A673 (cell line): ENCODE measurements at regions not wholly inside any gene's neighbourhood (a gene's known extent, or its start where the extent isn't known, plus 50 kb on each side); places are given as distances from the start of the nearest gene placed in this dataset.
"Not testable (repeated sequence)": the region's sequence is repeated elsewhere in the genome, so short reads cannot be mapped to it uniquely, and the experiment has no call there.

ENCODE experiments used
- BruUV-seq: library from RNA; stranded (reverse); fragments of 400-500 nt; replicated peaks from 2 replicates; lab custom pipeline; 2021; lab: Mats Ljungman, UMichigan
- CTCF ChIA-PET: fragments of 300-600 bp; sonication (Branson Sonifier 250); formaldehyde crosslinking; loops from one replicate; lab custom pipeline; 2022; ENCODE audit warnings: antibody characterized with exemption; lab: Charles Lee
- POLR2A ChIA-PET: fragments of 300-600 bp; sonication (Branson Sonifier 250); formaldehyde crosslinking; loops from one replicate; lab custom pipeline; 2022; ENCODE audit warnings: antibody characterized with exemption; ENCODE audit not compliant: low non-redundant PET; lab: Charles Lee
- DNase-seq: peaks from one replicate; pipeline ENCODE4 v3.0.0-alpha.2; 2015; ENCODE audit warnings: low spot score
- H3K27ac ChIP-seq: fragments of 200-600 bp; sonication (generic); 2 replicates; pipeline ENCODE4 v1.5.1; 2016; ENCODE audit warnings: mixed run types, low read depth, mild to moderate bottlenecking, mixed read lengths, antibody characterized with exemption, low read length; ENCODE audit not compliant: poor library complexity, severe bottlenecking
- H3K27me3 ChIP-seq: fragments of 200-600 bp; sonication (generic); replicated peaks from 2 replicates; pipeline ENCODE4 v1.6.1; 2017; ENCODE audit warnings: mixed run types, low read depth, mild to moderate bottlenecking, mixed read lengths, antibody characterized with exemption, low read length; ENCODE audit not compliant: insufficient read depth, poor library complexity
- H3K36me3 ChIP-seq: fragments of 200-600 bp; sonication (generic); 2 replicates; pipeline ENCODE4 v1.6.1; 2016; ENCODE audit warnings: mixed run types, mild to moderate bottlenecking, mixed read lengths, antibody characterized with exemption, low read length; ENCODE audit not compliant: insufficient read depth, poor library complexity, severe bottlenecking
- H3K4me1 ChIP-seq: fragments of 200-600 bp; sonication (generic); 2 replicates; pipeline ENCODE4 v1.6.1; 2017; ENCODE audit warnings: mixed run types, mild to moderate bottlenecking, mixed read lengths, antibody characterized with exemption, low read length; ENCODE audit not compliant: insufficient read depth, poor library complexity, severe bottlenecking
- H3K4me3 ChIP-seq: fragments of 200-600 bp; sonication (generic); 2 replicates; pipeline ENCODE4 v1.5.1; 2016; ENCODE audit warnings: low read depth, mixed run types, mild to moderate bottlenecking, mixed read lengths, low read length; ENCODE audit not compliant: poor library complexity, severe bottlenecking
- H3K9me3 ChIP-seq: fragments of 200-600 bp; sonication (generic); 2 replicates; pipeline ENCODE4 v1.6.1; 2016; ENCODE audit warnings: mixed run types, low read depth, mild to moderate bottlenecking, mixed read lengths, antibody characterized with exemption, low read length; ENCODE audit not compliant: poor library complexity, severe bottlenecking
- intact Hi-C: fragments of 100-400 bp; cut with micrococcal nuclease; formaldehyde crosslinking; loops from one replicate; pipeline ENCODE4 v1.10.0; 2022; ENCODE audit not compliant: unreplicated experiment

DNA sequence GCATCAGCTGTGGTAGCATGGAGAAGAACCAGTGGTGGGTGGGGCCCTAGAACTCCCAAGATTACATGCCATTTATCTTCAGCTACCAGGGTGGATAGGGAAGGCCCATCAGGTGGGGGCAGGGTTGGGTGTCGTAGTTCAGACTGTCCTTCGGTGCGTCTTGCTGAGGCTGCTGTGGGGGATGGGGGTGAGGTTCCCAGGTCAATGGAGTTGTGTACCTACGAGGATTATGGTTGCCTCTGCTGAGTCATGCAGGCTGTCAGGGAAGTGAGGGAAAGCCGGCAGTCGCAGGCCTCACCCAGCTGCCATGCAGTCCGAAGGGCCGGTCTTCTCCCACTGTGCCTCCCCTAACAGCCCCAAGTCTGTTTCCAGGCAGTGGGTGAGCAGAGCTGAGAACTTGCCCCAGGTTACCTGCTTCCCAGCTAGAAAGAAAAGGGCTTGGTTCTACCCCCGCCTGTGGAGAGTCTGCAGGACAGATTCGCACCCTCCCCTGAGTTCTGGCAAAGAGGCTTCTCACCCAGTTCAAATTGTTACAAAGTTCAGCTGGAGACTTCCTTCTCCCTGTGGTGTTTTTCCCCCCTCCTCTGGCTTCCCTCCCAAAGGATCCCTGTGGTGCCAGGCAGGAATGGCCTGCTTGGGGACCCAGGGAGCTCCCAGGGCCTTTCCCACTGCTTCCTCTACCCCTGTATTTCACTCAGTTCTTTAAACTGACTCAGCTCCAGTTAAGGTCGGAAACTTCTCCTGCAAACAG lies 342.7 kb downstream of the KLF13 start:
- intact Hi-C loops, H3K36me3 ChIP-seq, DNase-seq, H3K4me1 ChIP-seq, H3K4me3 ChIP-seq, H3K9me3 ChIP-seq, H3K27ac ChIP-seq, H3K27me3 ChIP-seq, CTCF ChIA-PET, POLR2A ChIA-PET, BruUV-seq: not testable (repeated sequence)

- H3K36me3 ChIP-seq, H3K4me1 ChIP-seq, H3K9me3 ChIP-seq, H3K27me3 ChIP-seq, BruUV-seq, CTCF ChIA-PET, DNase-seq, H3K27ac ChIP-seq, intact Hi-C loops, H3K4me3 ChIP-seq, POLR2A ChIA-PET: not testable (repeated sequence)
Observed at GRCh38 chr15:31673263-31673662, 346.6 kb downstream of the KLF13 start.

GRCh38 chr15:31681529-31682259 lies 348.6 kb upstream of the CHRNA7 start:
- DNase-seq, H3K4me3 ChIP-seq, H3K27ac ChIP-seq, BruUV-seq, CTCF ChIA-PET, POLR2A ChIA-PET, H3K4me1 ChIP-seq, intact Hi-C loops, H3K27me3 ChIP-seq, H3K36me3 ChIP-seq, H3K9me3 ChIP-seq: not testable (repeated sequence)

DNA sequence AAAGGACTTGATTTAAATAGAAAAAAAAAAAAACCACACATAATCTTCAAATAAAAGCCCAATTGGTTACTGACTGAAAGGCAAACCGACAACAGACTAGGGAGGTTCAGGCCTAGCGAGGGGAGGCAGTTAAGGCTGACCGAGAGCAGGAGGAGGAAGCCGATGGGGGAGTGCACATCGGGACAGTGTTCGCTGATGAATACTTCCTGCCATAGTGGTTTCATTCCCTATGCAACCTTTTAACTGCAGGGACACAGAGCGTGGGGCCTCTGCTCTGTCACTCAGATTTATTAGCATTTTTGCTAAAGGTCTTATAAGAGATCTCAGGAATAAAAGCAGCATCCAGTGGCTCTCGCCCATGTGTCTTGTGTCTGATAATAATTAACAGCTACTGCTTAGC lies 343.2 kb upstream of the CHRNA7 start:
- H3K9me3 ChIP-seq, BruUV-seq, H3K36me3 ChIP-seq, intact Hi-C loops, H3K27ac ChIP-seq, POLR2A ChIA-PET, H3K4me1 ChIP-seq, CTCF ChIA-PET, H3K4me3 ChIP-seq, H3K27me3 ChIP-seq, DNase-seq: not testable (repeated sequence)

- CTCF ChIA-PET, POLR2A ChIA-PET, DNase-seq, H3K27ac ChIP-seq, H3K36me3 ChIP-seq, H3K4me3 ChIP-seq, BruUV-seq, H3K9me3 ChIP-seq, intact Hi-C loops, H3K27me3 ChIP-seq, H3K4me1 ChIP-seq: not testable (repeated sequence)
Observed at GRCh38 chr15:31696509-31696908, 333.8 kb upstream of the CHRNA7 start.

- POLR2A ChIA-PET, H3K36me3 ChIP-seq, H3K4me1 ChIP-seq, H3K9me3 ChIP-seq, H3K27ac ChIP-seq, H3K4me3 ChIP-seq, DNase-seq, intact Hi-C loops, H3K27me3 ChIP-seq, CTCF ChIA-PET, BruUV-seq: not testable (repeated sequence)
Observed at GRCh38 chr15:31705076-31705678, 325.1 kb upstream of the CHRNA7 start.

- intact Hi-C loops, H3K4me1 ChIP-seq, DNase-seq, H3K9me3 ChIP-seq, H3K27ac ChIP-seq, H3K36me3 ChIP-seq, H3K27me3 ChIP-seq, H3K4me3 ChIP-seq, CTCF ChIA-PET, POLR2A ChIA-PET, BruUV-seq: not testable (repeated sequence)
Observed at GRCh38 chr15:31707944-31708702, 322.2 kb upstream of the CHRNA7 start.
